Mammary epithelial cell (primary cell): ENCODE measurements at regions not wholly inside any gene's neighbourhood (a gene's known extent, or its start where the extent isn't known, plus 50 kb on each side); places are given as distances from the start of the nearest gene placed in this dataset.

Experiments
- EZH2 ChIP-seq: IDR thresholded peaks from 2 replicates; pipeline ENCODE4 v1.6.1; 2012; ENCODE audit warnings: low read length, inconsistent platforms, borderline replicate concordance
- TF ChIP-seq, protein P1 (sequence below), 2 donors: IDR thresholded peaks in 1 of 2; conservative IDR thresholded peaks in 1 of 2; 2 replicates each; pipeline ENCODE4 v1.5.1; 2011 to 2012; ENCODE audit warnings: inconsistent platforms in 2 of 2, low read length in 2 of 2, mild to moderate bottlenecking in 2 of 2, control low read depth in 1 of 2, low read depth in 1 of 2; ENCODE audit not compliant: insufficient read depth in 1 of 2; ENCODE audit errors: extremely low read depth in 1 of 2

- TF ChIP-seq, protein P1, sequence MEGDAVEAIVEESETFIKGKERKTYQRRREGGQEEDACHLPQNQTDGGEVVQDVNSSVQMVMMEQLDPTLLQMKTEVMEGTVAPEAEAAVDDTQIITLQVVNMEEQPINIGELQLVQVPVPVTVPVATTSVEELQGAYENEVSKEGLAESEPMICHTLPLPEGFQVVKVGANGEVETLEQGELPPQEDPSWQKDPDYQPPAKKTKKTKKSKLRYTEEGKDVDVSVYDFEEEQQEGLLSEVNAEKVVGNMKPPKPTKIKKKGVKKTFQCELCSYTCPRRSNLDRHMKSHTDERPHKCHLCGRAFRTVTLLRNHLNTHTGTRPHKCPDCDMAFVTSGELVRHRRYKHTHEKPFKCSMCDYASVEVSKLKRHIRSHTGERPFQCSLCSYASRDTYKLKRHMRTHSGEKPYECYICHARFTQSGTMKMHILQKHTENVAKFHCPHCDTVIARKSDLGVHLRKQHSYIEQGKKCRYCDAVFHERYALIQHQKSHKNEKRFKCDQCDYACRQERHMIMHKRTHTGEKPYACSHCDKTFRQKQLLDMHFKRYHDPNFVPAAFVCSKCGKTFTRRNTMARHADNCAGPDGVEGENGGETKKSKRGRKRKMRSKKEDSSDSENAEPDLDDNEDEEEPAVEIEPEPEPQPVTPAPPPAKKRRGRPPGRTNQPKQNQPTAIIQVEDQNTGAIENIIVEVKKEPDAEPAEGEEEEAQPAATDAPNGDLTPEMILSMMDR (conservative IDR thresholded peaks at IDR 0.05 in 1 of 2, IDR thresholded peaks at IDR 0.05 in 1 of 2; ENCODE audit: extremely low read depth in 1 of 2, insufficient read depth in 1 of 2, low read depth in 1 of 2, low read length in 2 of 2): no peak
- no peak for TF ChIP-seq EZH2
Measured at GRCh38 chr6:154591234-154591633, 80.7 kb upstream of the CNKSR3 start.
